22Rv1 (cell line): ENCODE measurements at regions not wholly inside any gene's neighbourhood (a gene's known extent, or its start where the extent isn't known, plus 50 kb on each side); places are given as distances from the start of the nearest gene placed in this dataset.

Source experiments
- CTCF ChIP-seq: fragments of 450-650 bp; IDR thresholded peaks from 2 replicates; pipeline ENCODE4 v1.5.1; 2017; ENCODE audit warnings: mild to moderate bottlenecking
- ZFX ChIP-seq: fragments of 450-650 bp; IDR thresholded peaks from 2 replicates; pipeline ENCODE4 v1.6.1; 2017; ENCODE audit warnings: antibody characterized with exemption, borderline replicate concordance

GRCh38 chr18:6488956-6489355 is 74.2 kb upstream of the L3MBTL4 start:
- TF ChIP-seq CTCF (no peak), ZFX (no peak)
